H1 (cell line): ENCODE measurements at regions not wholly inside any gene's neighbourhood (a gene's known extent, or its start where the extent isn't known, plus 50 kb on each side); places are given as distances from the start of the nearest gene placed in this dataset.

ENCODE experiments used
- CTCF ChIA-PET: fragments of 300-600 bp; sonication (Branson Sonifier 250); formaldehyde crosslinking; loops from one replicate; lab custom pipeline; 2021; ENCODE audit not compliant: partially characterized antibody; lab: Charles Lee
- POLR2A ChIA-PET: fragments of 300-600 bp; sonication (Branson Sonifier 250); formaldehyde crosslinking; loops from one replicate; lab custom pipeline; 2021; ENCODE audit warnings: inconsistent platforms; ENCODE audit not compliant: partially characterized antibody; lab: Charles Lee
- DNase-seq, 2 experiments: peaks; one replicate each; pipeline versions ENCODE4 v3.0.0 to v3.0.0-alpha.2; 2010 to 2022; ENCODE audit warnings: low spot score in 2 of 2, low read depth in 1 of 2, mixed read lengths in 1 of 2
- FAIRE-seq: peaks from 2 replicates; lab custom pipeline; 2011; peaks lifted over from hg19 to GRCh38; lab: Jason Lieb, UNC
- H2AFZ ChIP-seq: 2 replicates; pipeline ENCODE4 v1.8.1; 2012; ENCODE audit warnings: low read length, inconsistent platforms
- H2AK5ac ChIP-seq: 2 replicates; pipeline ENCODE4 v1.6.1; 2013; ENCODE audit warnings: low read depth, low read length
- H2BK120ac ChIP-seq: replicated peaks from 2 replicates; pipeline ENCODE3; 2013; ENCODE audit warnings: low read depth, low read length, inconsistent platforms
- H2BK12ac ChIP-seq: 2 replicates; pipeline ENCODE4 v1.6.1; 2013; ENCODE audit warnings: low read depth, low read length
- H2BK15ac ChIP-seq: 2 replicates; pipeline ENCODE4 v1.6.1; 2013; ENCODE audit warnings: low read length
- H2BK20ac ChIP-seq: 2 replicates; pipeline ENCODE4 v1.6.1; 2013; ENCODE audit warnings: low read length
- H2BK5ac ChIP-seq: 2 replicates; pipeline ENCODE4 v1.6.1; 2013; ENCODE audit warnings: low read depth, low read length
- H3K14ac ChIP-seq: 2 replicates; pipeline ENCODE4 v1.6.1; 2013; ENCODE audit warnings: inconsistent platforms; ENCODE audit not compliant: insufficient read length
- H3K18ac ChIP-seq: 2 replicates; pipeline ENCODE4 v1.6.1; 2013; ENCODE audit warnings: low read length; ENCODE audit errors: extremely low read depth
- H3K23ac ChIP-seq: 2 replicates; pipeline ENCODE4 v1.6.1; 2013; ENCODE audit warnings: inconsistent platforms; ENCODE audit not compliant: insufficient read length
- H3K23me2 ChIP-seq: 2 replicates; pipeline ENCODE4 v1.6.1; 2013; ENCODE audit warnings: low read depth, low read length
- H3K27ac ChIP-seq: 2 replicates; pipeline ENCODE4 v1.6.1; 2011; ENCODE audit warnings: low read depth, low read length, inconsistent platforms
- H3K27me3 ChIP-seq, 4 experiments: replicated peaks in 1 of 4; 1 replicate in 1 of 4; 2 replicates in 3 of 4; pipeline versions ENCODE4 v1.6.1 to v1.8.1; 2011 to 2013; ENCODE audit warnings: low read length in 3 of 4, mild to moderate bottlenecking in 3 of 4, inconsistent platforms in 2 of 4, mixed read lengths in 2 of 4, moderate library complexity in 1 of 4; ENCODE audit not compliant: control insufficient read depth in 3 of 4, insufficient read depth in 3 of 4; ENCODE audit errors: extremely low read depth in 1 of 4
- H3K36me3 ChIP-seq, 4 experiments: 2 replicates each; pipeline versions ENCODE4 v1.6.1 to v1.8.1; 2011 to 2013; ENCODE audit warnings: mild to moderate bottlenecking in 4 of 4, low read length in 3 of 4, moderate library complexity in 2 of 4, control low read depth in 1 of 4, inconsistent platforms in 1 of 4; ENCODE audit not compliant: insufficient read depth in 4 of 4, control insufficient read depth in 2 of 4
- H3K4ac ChIP-seq: replicated peaks from 2 replicates; pipeline ENCODE3; 2013; ENCODE audit warnings: low read length, low read depth, mixed read lengths, inconsistent platforms; ENCODE audit not compliant: insufficient read length
- H3K4me1 ChIP-seq, 4 experiments: replicated peaks in 1 of 4; 1 replicate in 1 of 4; 2 replicates in 3 of 4; pipeline versions ENCODE4 v1.6.1 to v1.8.1; 2011 to 2013; ENCODE audit warnings: low read length in 3 of 4, inconsistent platforms in 2 of 4, mixed read lengths in 1 of 4; ENCODE audit not compliant: insufficient read depth in 4 of 4, control insufficient read depth in 3 of 4
- H3K4me2 ChIP-seq, 2 experiments: 2 replicates each; pipeline versions ENCODE4 v1.6.1 to v1.8.1; 2011 to 2013; ENCODE audit warnings: low read depth in 2 of 2, low read length in 2 of 2, control low read depth in 1 of 2, inconsistent platforms in 1 of 2, mild to moderate bottlenecking in 1 of 2; ENCODE audit not compliant: insufficient read depth in 1 of 2
- H3K4me3 ChIP-seq, 4 experiments: fragments of 200-600, 300-600 bp in 1 of 4; sonication (generic), shearing (Covaris generic), sonication (Bioruptor Twin) in 1 of 4; 2 replicates each; pipeline versions ENCODE4 v1.5.1 to v1.8.1; 2011 to 2016; ENCODE audit warnings: low read length in 4 of 4, low read depth in 3 of 4, control low read depth in 2 of 4, inconsistent platforms in 2 of 4, mild to moderate bottlenecking in 2 of 4, mixed read lengths in 1 of 4, moderate library complexity in 1 of 4; ENCODE audit not compliant: insufficient read depth in 2 of 4; ENCODE audit errors: extremely low read depth in 1 of 4
- H3K56ac ChIP-seq: replicated peaks from 2 replicates; pipeline ENCODE3; 2013; ENCODE audit warnings: low read depth, mild to moderate bottlenecking, mixed read lengths, low read length, inconsistent platforms; ENCODE audit not compliant: insufficient read length
- H3K79me1 ChIP-seq: 2 replicates; pipeline ENCODE4 v1.6.1; 2013; ENCODE audit warnings: low read depth, low read length, control low read depth
- H3K79me2 ChIP-seq, 2 experiments: 2 replicates each; pipeline versions ENCODE4 v1.6.1 to v1.8.1; 2012 to 2013; ENCODE audit warnings: low read length in 2 of 2, mild to moderate bottlenecking in 2 of 2, inconsistent platforms in 1 of 2; ENCODE audit not compliant: insufficient read depth in 2 of 2, control insufficient read depth in 1 of 2
- H3K9ac ChIP-seq, 4 experiments: replicated peaks in 1 of 4; 1 replicate in 1 of 4; 2 replicates in 3 of 4; pipeline versions ENCODE4 v1.6.1 to v1.8.1; 2011 to 2013; ENCODE audit warnings: low read depth in 3 of 4, low read length in 3 of 4, control low read depth in 2 of 4, mild to moderate bottlenecking in 2 of 4, moderate library complexity in 2 of 4, inconsistent platforms in 1 of 4; ENCODE audit errors: extremely low read depth in 1 of 4
- H3K9me3 ChIP-seq, 2 experiments: 2 replicates each; pipeline versions ENCODE4 v1.6.1 to v1.8.1; 2012 to 2013; ENCODE audit warnings: mild to moderate bottlenecking in 2 of 2, moderate library complexity in 2 of 2, control low read depth in 1 of 2, inconsistent platforms in 1 of 2, low read depth in 1 of 2, low read length in 1 of 2, mixed read lengths in 1 of 2; ENCODE audit not compliant: insufficient read depth in 2 of 2
- H4K20me1 ChIP-seq, 2 experiments: replicated peaks in 1 of 2; 2 replicates each; pipeline versions ENCODE3 to v1.8.1; 2011 to 2013; ENCODE audit warnings: inconsistent platforms in 2 of 2, low read length in 2 of 2, mild to moderate bottlenecking in 1 of 2; ENCODE audit not compliant: insufficient read depth in 2 of 2, control insufficient read depth in 1 of 2
- H4K5ac ChIP-seq: 2 replicates; pipeline ENCODE4 v1.6.1; 2013; ENCODE audit warnings: low read length, low read depth, mixed read lengths, inconsistent platforms; ENCODE audit not compliant: insufficient read length
- H4K8ac ChIP-seq: 2 replicates; pipeline ENCODE4 v1.8.0; 2013; ENCODE audit warnings: mild to moderate bottlenecking, moderate library complexity, low read length, inconsistent platforms; ENCODE audit not compliant: insufficient read depth; ENCODE audit errors: extremely low read depth
- H4K91ac ChIP-seq: replicated peaks from 2 replicates; pipeline ENCODE3; 2013; ENCODE audit warnings: low read length, mixed read lengths, inconsistent platforms; ENCODE audit not compliant: insufficient read length
- ASH2L ChIP-seq: fragments of 200-600, 300-600 bp; sonication (generic); IDR thresholded peaks from one replicate; pipeline ENCODE4 v1.7.1; 2017; ENCODE audit warnings: low read length
- BACH1 ChIP-seq: IDR thresholded peaks from 2 replicates; pipeline ENCODE4 v1.6.1; 2012; ENCODE audit warnings: low read length, improper control_type of control experiment
- GABPA ChIP-seq: IDR thresholded peaks from 2 replicates; pipeline ENCODE4 v1.6.1; 2011; ENCODE audit warnings: mild to moderate bottlenecking, low read length, moderate library complexity, borderline replicate concordance; ENCODE audit not compliant: insufficient read depth
- HDAC2 ChIP-seq, 2 experiments: fragments of 300-600 bp in 1 of 2; sonication (generic) in 1 of 2; IDR thresholded peaks; 2 replicates each; pipeline ENCODE4 v1.6.1; 2011 to 2012; ENCODE audit warnings: low read depth in 2 of 2, low read length in 2 of 2, mild to moderate bottlenecking in 2 of 2, moderate library complexity in 2 of 2, borderline replicate concordance in 1 of 2, inconsistent platforms in 1 of 2
- HDAC6 ChIP-seq: IDR thresholded peaks from one replicate; pipeline ENCODE4 v1.7.1; 2012; ENCODE audit warnings: low read depth, mild to moderate bottlenecking, inconsistent platforms, low read length, moderate library complexity
- KDM1A ChIP-seq: fragments of 200-600, 300-600 bp; sonication (generic); IDR thresholded peaks from 2 replicates; pipeline ENCODE4 v1.7.1; 2016; ENCODE audit warnings: mild to moderate bottlenecking, low read length, borderline replicate concordance
- NANOG ChIP-seq: IDR thresholded peaks from 2 replicates; pipeline ENCODE4 v1.6.1; 2011; ENCODE audit warnings: low read length, low read depth, mild to moderate bottlenecking, inconsistent platforms; ENCODE audit not compliant: insufficient read depth, poor library complexity, severe bottlenecking
- SIX5 ChIP-seq: IDR thresholded peaks from 2 replicates; pipeline ENCODE4 v1.6.1; 2011; ENCODE audit warnings: mild to moderate bottlenecking, low read depth, low read length
- SP1 ChIP-seq: IDR thresholded peaks from 2 replicates; pipeline ENCODE4 v1.6.1; 2011; ENCODE audit warnings: low read depth, low read length
- TBP ChIP-seq: IDR thresholded peaks from 2 replicates; pipeline ENCODE4 v1.6.1; 2011; ENCODE audit warnings: low read depth, low read length, improper control_type of control experiment
- TEAD4 ChIP-seq: IDR thresholded peaks from 2 replicates; pipeline ENCODE4 v1.6.1; 2012; ENCODE audit warnings: low read depth, low read length, inconsistent platforms, mixed read lengths
- WGBS, 2 experiments: shearing (Covaris generic) in 1 of 2; methylation state at CpG; one replicate each; pipeline versions ENCODE4 v1.1.6 to v1.1.7; 2013 to 2015; ENCODE audit warnings: low lambda C conversion rate in 2 of 2, mixed read lengths in 2 of 2, inconsistent platforms in 1 of 2, low coverage in 1 of 2, missing lambda C conversion rate in 1 of 2; ENCODE audit not compliant: insufficient replicate concordance in 2 of 2, insufficient coverage in 1 of 2, insufficient read length in 1 of 2; ENCODE audit errors: extremely low coverage in 1 of 2, missing lambda C conversion rate in 1 of 2; 5-methylcytosine and 5-hydroxymethylcytosine counted together
- TF ChIP-seq, protein P1 (sequence below): IDR thresholded peaks from 2 replicates; pipeline ENCODE4 v1.6.1; 2012; ENCODE audit warnings: inconsistent platforms
- TF ChIP-seq, protein P2 (sequence below): IDR thresholded peaks from 2 replicates; pipeline ENCODE4 v1.6.1; 2011; ENCODE audit warnings: low read length, improper control_type of control experiment

- CTCF ChIA-PET, result no interaction called here
- FAIRE-seq (no peak), DNase-seq (no peak)
- Histone ChIP-seq H3K27me3 (no peaks in the 10 kb centered on the region), H3K9me3 (no peaks in the 10 kb centered on the region), H3K14ac (no peak overlapping the region), H3K4me1 (no peaks in the 10 kb centered on the region), H2BK20ac (no peak overlapping the region), H2AK5ac (no peak overlapping the region), H3K36me3 (no peaks in the 10 kb centered on the region), H3K4ac (no peak overlapping the region), H3K4me2 (no peak overlapping the region), H2BK120ac (no peak overlapping the region), H2BK12ac (no peak overlapping the region), H3K27ac (no peak overlapping the region), H3K18ac (no peak overlapping the region), H2BK15ac (no peak overlapping the region), H3K56ac (no peak overlapping the region), H4K5ac (no peak overlapping the region), H3K4me3 (no peak overlapping the region), H3K79me2 (no peaks in the 10 kb centered on the region), H4K8ac (no peak overlapping the region), H3K23me2 (no peaks in the 10 kb centered on the region), H3K79me1 (no peaks in the 10 kb centered on the region), H2AFZ (no peak overlapping the region), H4K91ac (no peak overlapping the region), H3K23ac (no peak overlapping the region), H4K20me1 (no peaks in the 10 kb centered on the region), H2BK5ac (no peak overlapping the region), H3K9ac (no peak overlapping the region)
- 84% methylated on average over 5 of the region's 5 CpGs; no CpG with 5 or more reads in 1 of the 2 experiments for WGBS, 2 experiments
- POLR2A ChIA-PET, result no interaction called here
- no peak for TF ChIP-seq GABPA
- TF ChIP-seq ASH2L, result no peak
- no peak for TF ChIP-seq SIX5
- TF ChIP-seq, protein P1, sequence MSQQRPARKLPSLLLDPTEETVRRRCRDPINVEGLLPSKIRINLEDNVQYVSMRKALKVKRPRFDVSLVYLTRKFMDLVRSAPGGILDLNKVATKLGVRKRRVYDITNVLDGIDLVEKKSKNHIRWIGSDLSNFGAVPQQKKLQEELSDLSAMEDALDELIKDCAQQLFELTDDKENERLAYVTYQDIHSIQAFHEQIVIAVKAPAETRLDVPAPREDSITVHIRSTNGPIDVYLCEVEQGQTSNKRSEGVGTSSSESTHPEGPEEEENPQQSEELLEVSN, result no peak
- no peak for TF ChIP-seq HDAC2 (IDR thresholded peaks at IDR 0.05; ENCODE audit: borderline replicate concordance in 1 of 2, low read depth in 2 of 2, low read length in 2 of 2)
- no peak for TF ChIP-seq HDAC6
- no peak for TF ChIP-seq TBP
- TF ChIP-seq BACH1, result no peak
- TF ChIP-seq KDM1A, result no peak
- TF ChIP-seq TEAD4, result no peak
- TF ChIP-seq, protein P2, sequence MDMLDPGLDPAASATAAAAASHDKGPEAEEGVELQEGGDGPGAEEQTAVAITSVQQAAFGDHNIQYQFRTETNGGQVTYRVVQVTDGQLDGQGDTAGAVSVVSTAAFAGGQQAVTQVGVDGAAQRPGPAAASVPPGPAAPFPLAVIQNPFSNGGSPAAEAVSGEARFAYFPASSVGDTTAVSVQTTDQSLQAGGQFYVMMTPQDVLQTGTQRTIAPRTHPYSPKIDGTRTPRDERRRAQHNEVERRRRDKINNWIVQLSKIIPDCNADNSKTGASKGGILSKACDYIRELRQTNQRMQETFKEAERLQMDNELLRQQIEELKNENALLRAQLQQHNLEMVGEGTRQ, result no peak
- no peak for TF ChIP-seq SP1
- TF ChIP-seq NANOG, result no peak
Measured at GRCh38 chr2:107742460-107743027, 84.1 kb upstream of the RGPD4 start.
